BLaER1 treated with 17β-estradiol and CSF1 and Interleukin-3, amounts not matched to agents 10 nM and 100 nM (cell line): ENCODE measurements at regions not wholly inside any gene's neighbourhood (a gene's known extent, or its start where the extent isn't known, plus 50 kb on each side); places are given as distances from the start of the nearest gene placed in this dataset.

Experiments used
- H3K27ac ChIP-seq, 11 experiments: shearing (Covaris generic); formaldehyde crosslinking; 2 replicates each; pipeline ENCODE4 v1.8.1; 2022
- H3K27me3 ChIP-seq, 11 experiments: shearing (Covaris generic); formaldehyde crosslinking; 2 replicates each; pipeline ENCODE4 v1.8.1; 2022
- H3K36me3 ChIP-seq, 11 experiments: shearing (Covaris generic); formaldehyde crosslinking; 2 replicates each; pipeline ENCODE4 v1.8.1; 2022
- H3K4me1 ChIP-seq, 10 experiments: shearing (Covaris generic); formaldehyde crosslinking; 2 replicates each; pipeline ENCODE4 v1.8.1; 2022
- H3K4me2 ChIP-seq, 11 experiments: shearing (Covaris generic); formaldehyde crosslinking; 2 replicates each; pipeline ENCODE4 v1.8.1; 2022
- H3K4me3 ChIP-seq, 10 experiments: shearing (Covaris generic); formaldehyde crosslinking; 2 replicates each; pipeline ENCODE4 v1.8.1; 2022
- H3K9ac ChIP-seq, 11 experiments: shearing (Covaris generic); formaldehyde crosslinking; 2 replicates each; pipeline ENCODE4 v1.8.1; 2022
- H3K9me3 ChIP-seq, 11 experiments: shearing (Covaris generic); formaldehyde crosslinking; replicated peaks in 1 of 11; 2 replicates each; pipeline ENCODE4 v1.8.1; 2022
- H4K20me1 ChIP-seq, 11 experiments: shearing (Covaris generic); formaldehyde crosslinking; 2 replicates each; pipeline ENCODE4 v1.8.1; 2022
- Cebpa-rat ChIP-seq, 11 experiments: shearing (Covaris generic); IDR thresholded peaks; 2 replicates each; pipeline ENCODE4 v1.8.1; 2022

DNA sequence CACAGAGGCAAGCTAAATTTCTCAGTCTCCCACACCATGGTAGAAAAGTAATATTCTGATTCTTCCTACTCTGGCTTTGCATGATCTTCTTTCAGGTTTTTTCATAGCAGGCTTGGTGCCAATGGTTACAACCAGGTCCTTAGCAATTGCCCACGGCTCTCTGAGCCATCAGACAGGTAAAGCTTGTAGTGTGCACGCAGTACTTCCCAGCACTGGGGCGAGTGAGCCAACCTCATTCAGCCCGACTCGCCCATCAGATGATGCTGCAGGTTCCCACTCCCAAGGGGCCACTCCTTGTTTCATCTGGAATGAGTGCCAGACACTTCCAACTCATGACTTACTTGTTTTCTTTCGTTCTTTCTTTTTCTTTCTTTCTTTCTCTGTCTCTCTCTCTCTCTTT lies 78.3 kb downstream of the PERP start:
- no peaks in the 10 kb centered on the region for H4K20me1 ChIP-seq
- H3K27me3 ChIP-seq: no peaks in the 10 kb centered on the region
- no peak for TF ChIP-seq Cebpa-rat (IDR thresholded peaks at IDR 0.05)
- no peak overlapping the region for H3K9ac ChIP-seq
- H3K9me3 ChIP-seq: 0 out of 22 replicates have a peak, but pooled peaks cover 0 to 5% (median 0%) of the 10 kb centered on the region in 11 experiments
- no peak overlapping the region for H3K4me3 ChIP-seq
- H3K4me1 ChIP-seq: no peaks in the 10 kb centered on the region
- H3K36me3 ChIP-seq: no peaks in the 10 kb centered on the region
- no peak overlapping the region for H3K27ac ChIP-seq
- no peak overlapping the region for H3K4me2 ChIP-seq

DNA sequence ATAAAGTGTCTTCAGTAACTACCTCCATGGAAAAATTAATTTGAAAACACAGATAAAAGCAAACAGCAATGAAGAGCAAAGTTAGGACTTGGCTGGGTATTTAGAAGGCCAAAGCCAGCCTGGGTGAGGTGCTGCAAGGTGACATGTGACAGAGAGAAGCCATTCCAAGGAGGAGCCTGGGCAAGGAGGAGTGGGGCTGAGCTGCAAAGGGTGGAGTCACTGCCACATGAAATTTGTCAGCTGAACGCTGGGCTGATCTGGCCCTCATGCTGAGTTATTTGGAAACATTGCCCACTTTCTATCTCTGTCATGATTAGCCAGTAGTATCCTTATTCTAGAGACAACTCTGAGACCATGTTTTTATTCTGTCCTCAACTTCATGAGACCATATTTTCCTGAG lies 76.3 kb downstream of the PERP start:
- no peak for TF ChIP-seq Cebpa-rat (IDR thresholded peaks at IDR 0.05)

GRCh38 chr6:138031417-138031816 lies 75.8 kb downstream of the PERP start:
- Histone ChIP-seq H3K4me1 (no peaks in the 10 kb centered on the region), H3K9ac (no peak overlapping the region), H3K36me3 (no peaks in the 10 kb centered on the region), H3K9me3 (0 out of 22 replicates have a peak, but pooled peaks cover 0 to 5% (median 0%) of the 10 kb centered on the region in 11 experiments), H3K27me3 (no peaks in the 10 kb centered on the region), H3K4me2 (no peak overlapping the region), H3K4me3 (no peak overlapping the region), H4K20me1 (no peaks in the 10 kb centered on the region), H3K27ac (no peak overlapping the region)
- no peak for TF ChIP-seq Cebpa-rat (IDR thresholded peaks at IDR 0.05)

More for the DNA sequence above, 76.3 kb downstream of the PERP start:
- no peaks in the 10 kb centered on the region for H3K27me3 ChIP-seq
- H3K4me3 ChIP-seq: no peak overlapping the region
- 0 out of 22 replicates have a peak, but pooled peaks cover 0 to 5% (median 0%) of the 10 kb centered on the region in 11 experiments for H3K9me3 ChIP-seq
- no peak overlapping the region for H3K4me2 ChIP-seq
- no peaks in the 10 kb centered on the region for H4K20me1 ChIP-seq
- no peak overlapping the region for H3K9ac ChIP-seq
- no peaks in the 10 kb centered on the region for H3K36me3 ChIP-seq
- H3K4me1 ChIP-seq: no peaks in the 10 kb centered on the region
- H3K27ac ChIP-seq: no peak overlapping the region

- Histone ChIP-seq H3K36me3 (no peaks in the 10 kb centered on the region), H3K4me1 (no peaks in the 10 kb centered on the region), H3K27ac (no peak overlapping the region), H3K4me3 (no peak overlapping the region), H3K9me3 (0 out of 22 replicates have a peak, but pooled peaks cover 0 to 5% (median 0%) of the 10 kb centered on the region in 11 experiments), H3K9ac (no peak overlapping the region), H3K4me2 (no peak overlapping the region), H4K20me1 (no peaks in the 10 kb centered on the region), H3K27me3 (no peaks in the 10 kb centered on the region)
- no peak for TF ChIP-seq Cebpa-rat (IDR thresholded peaks at IDR 0.05)
These were observed 75.4 kb downstream of the PERP start for GRCh38 chr6:138031850-138032249.

GRCh38 chr6:138032571-138032970 lies 74.6 kb downstream of the PERP start:
- Histone ChIP-seq H3K27ac (no peak overlapping the region), H3K9ac (no peak overlapping the region), H3K9me3 (0 out of 22 replicates have a peak, but pooled peaks cover 0 to 5% (median 0%) of the 10 kb centered on the region in 11 experiments), H3K36me3 (no peaks in the 10 kb centered on the region), H3K4me2 (no peak overlapping the region), H3K27me3 (no peaks in the 10 kb centered on the region), H3K4me1 (no peaks in the 10 kb centered on the region), H4K20me1 (no peaks in the 10 kb centered on the region), H3K4me3 (no peak overlapping the region)
- no peak for TF ChIP-seq Cebpa-rat (IDR thresholded peaks at IDR 0.05)

- Histone ChIP-seq H3K4me3 (no peak overlapping the region), H4K20me1 (no peaks in the 10 kb centered on the region), H3K4me1 (no peaks in the 10 kb centered on the region), H3K27me3 (no peaks in the 10 kb centered on the region), H3K4me2 (no peak overlapping the region), H3K9me3 (no peaks in the 10 kb centered on the region; a peak in 1 of 22 replicates), H3K9ac (no peak overlapping the region), H3K36me3 (no peaks in the 10 kb centered on the region), H3K27ac (no peak overlapping the region)
- TF ChIP-seq Cebpa-rat (IDR thresholded peaks at IDR 0.05): no peak
These were observed 73.0 kb downstream of the PERP start for GRCh38 chr6:138034229-138034628.

DNA sequence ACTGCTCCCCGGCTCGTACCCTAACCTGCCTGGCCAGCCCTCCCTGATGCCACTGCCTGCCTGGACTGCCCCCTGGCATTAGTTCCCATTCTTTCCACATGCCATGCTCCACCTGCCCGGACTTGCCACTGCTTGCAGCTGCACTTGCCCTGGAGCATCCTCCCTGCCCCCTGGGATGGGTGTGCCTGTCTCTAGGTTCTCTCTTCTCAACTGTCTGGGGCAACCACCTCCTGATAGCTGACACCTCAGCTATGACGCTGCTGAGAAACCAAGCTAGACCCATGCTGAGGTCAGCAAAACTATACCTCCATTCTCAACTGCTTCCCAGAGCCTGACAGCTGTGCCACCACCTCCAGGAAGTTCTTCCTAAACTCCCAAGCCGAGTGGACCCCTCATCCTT lies 72.1 kb downstream of the PERP start:
- no peak overlapping the region for H3K9ac ChIP-seq
- H3K4me2 ChIP-seq: no peak overlapping the region
- H3K4me3 ChIP-seq: no peak overlapping the region
- H3K36me3 ChIP-seq: no peaks in the 10 kb centered on the region
- no peaks in the 10 kb centered on the region for H3K27me3 ChIP-seq
- no peaks in the 10 kb centered on the region for H3K4me1 ChIP-seq
- no peaks in the 10 kb centered on the region for H4K20me1 ChIP-seq
- H3K27ac ChIP-seq: no peak overlapping the region
- no peak for TF ChIP-seq Cebpa-rat (IDR thresholded peaks at IDR 0.05)
- no peaks in the 10 kb centered on the region; a peak in 1 of 22 replicates for H3K9me3 ChIP-seq

GRCh38 chr6:138036111-138036510 lies 71.1 kb downstream of the PERP start:
- Histone ChIP-seq H3K36me3 (no peaks in the 10 kb centered on the region), H3K27me3 (no peaks in the 10 kb centered on the region), H3K4me2 (no peak overlapping the region), H3K27ac (no peak overlapping the region), H3K4me1 (no peaks in the 10 kb centered on the region), H3K9ac (no peak overlapping the region), H3K4me3 (no peak overlapping the region), H3K9me3 (no peaks in the 10 kb centered on the region; a peak in 1 of 22 replicates), H4K20me1 (no peaks in the 10 kb centered on the region)
- TF ChIP-seq Cebpa-rat (IDR thresholded peaks at IDR 0.05): no peak

- no peaks in the 10 kb centered on the region for H4K20me1 ChIP-seq
- no peak for TF ChIP-seq Cebpa-rat (IDR thresholded peaks at IDR 0.05)
- no peak overlapping the region for H3K27ac ChIP-seq
These were observed 70.2 kb downstream of the PERP start for GRCh38 chr6:138037009-138037504.

GRCh38 chr6:138038142-138038870 lies 68.9 kb downstream of the PERP start:
- Histone ChIP-seq H3K4me1 (no peaks in the 10 kb centered on the region), H3K27me3 (no peaks in the 10 kb centered on the region), H3K9ac (no peak overlapping the region), H4K20me1 (no peaks in the 10 kb centered on the region), H3K4me2 (no peak overlapping the region), H3K36me3 (no peaks in the 10 kb centered on the region), H3K27ac (no peak overlapping the region), H3K9me3 (peaks cover 3 to 18% (median 13%) of the 10 kb centered on the region in 11 experiments; a peak in 14 of 22 replicates), H3K4me3 (no peak overlapping the region)
- TF ChIP-seq Cebpa-rat (IDR thresholded peaks at IDR 0.05): no peak

More at GRCh38 chr6:138037009-138037504, 70.2 kb downstream of the PERP start:
- Histone ChIP-seq H3K4me2 (no peak overlapping the region), H3K4me1 (no peaks in the 10 kb centered on the region), H3K9me3 (peaks cover 0 to 7% (median 2%) of the 10 kb centered on the region in 11 experiments; a peak in 4 of 22 replicates), H3K4me3 (no peak overlapping the region), H3K9ac (no peak overlapping the region), H3K27me3 (no peaks in the 10 kb centered on the region), H3K36me3 (no peaks in the 10 kb centered on the region)
